HG02884 (cell line): ENCODE measurements at regions not wholly inside any gene's neighbourhood (a gene's known extent, or its start where the extent isn't known, plus 50 kb on each side); places are given as distances from the start of the nearest gene placed in this dataset.

Experiments
- ATAC-seq: cut with Tn5 transposase; IDR thresholded peaks from one replicate; pipeline ENCODE4 v1.9.1; 2021; ENCODE audit warnings: mild to moderate bottlenecking, moderate library complexity; ENCODE audit not compliant: unreplicated experiment

DNA sequence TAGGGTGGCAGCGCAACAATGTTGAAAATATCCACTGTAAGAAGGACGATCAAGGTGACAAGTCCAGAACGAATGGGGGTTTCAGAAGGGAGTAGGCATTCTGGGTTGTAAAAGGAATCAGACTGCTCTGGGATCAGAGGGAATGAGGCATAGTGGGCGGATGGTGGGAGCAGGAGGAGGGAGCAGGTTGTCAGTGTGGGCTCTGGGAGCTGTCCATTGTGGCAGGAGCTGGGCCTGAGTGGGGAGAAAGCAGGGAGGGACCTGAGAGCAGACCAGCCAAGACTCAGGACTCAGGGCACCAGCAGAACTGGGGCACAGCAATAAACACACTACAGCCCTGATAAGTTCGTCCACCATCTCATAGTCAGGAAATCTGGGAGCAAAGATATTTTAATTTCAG lies 292.6 kb upstream of the MKI67 start:
- ATAC-seq, result no peak

- no peak for ATAC-seq
These were observed 293.3 kb upstream of the MKI67 start for GRCh38 chr10:128419466-128420019.

DNA sequence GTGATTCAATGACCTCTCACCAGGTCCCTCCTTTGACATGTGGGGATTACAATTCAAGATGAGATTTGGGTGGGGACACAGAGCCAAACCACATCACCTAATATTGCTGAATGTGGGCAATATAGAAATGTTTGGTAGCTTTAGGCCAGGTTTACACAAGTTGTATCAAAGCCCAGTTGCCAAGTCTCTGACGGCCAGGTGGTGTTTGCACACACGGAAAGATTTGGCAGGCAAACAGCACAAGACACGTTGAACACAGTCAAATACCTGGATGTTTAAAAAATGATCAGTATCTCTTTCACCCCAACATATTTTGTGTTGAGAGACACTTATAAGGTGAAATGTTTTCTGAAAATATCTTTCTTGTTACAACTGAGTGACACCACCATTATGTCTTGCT lies 294.4 kb upstream of the MKI67 start:
- ATAC-seq, result no peak

- no peak for ATAC-seq
These were observed 295.3 kb upstream of the MKI67 start for GRCh38 chr10:128421371-128422160.

DNA sequence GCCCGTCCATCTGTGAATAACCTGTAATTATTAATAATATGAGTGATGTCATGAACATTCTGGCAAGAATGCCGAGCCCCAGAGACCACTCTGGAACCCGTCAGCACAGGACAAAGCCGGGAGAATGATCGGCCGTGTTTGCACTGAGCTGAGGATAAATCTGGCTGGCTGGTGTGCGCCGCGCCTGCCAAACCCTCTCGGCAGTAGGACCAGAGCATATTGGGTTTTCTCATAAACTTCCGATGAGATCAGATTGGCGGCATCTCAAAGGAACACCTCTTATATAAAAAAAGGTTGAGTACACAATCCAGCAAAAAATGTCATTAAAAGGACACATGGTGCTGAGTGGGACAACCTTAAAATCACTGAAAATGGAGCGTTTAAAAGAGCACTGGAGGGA lies 296.0 kb upstream of the MKI67 start:
- no peak for ATAC-seq

- ATAC-seq, result no peak
These were observed 296.8 kb upstream of the MKI67 start for GRCh38 chr10:128422999-128423398.

DNA sequence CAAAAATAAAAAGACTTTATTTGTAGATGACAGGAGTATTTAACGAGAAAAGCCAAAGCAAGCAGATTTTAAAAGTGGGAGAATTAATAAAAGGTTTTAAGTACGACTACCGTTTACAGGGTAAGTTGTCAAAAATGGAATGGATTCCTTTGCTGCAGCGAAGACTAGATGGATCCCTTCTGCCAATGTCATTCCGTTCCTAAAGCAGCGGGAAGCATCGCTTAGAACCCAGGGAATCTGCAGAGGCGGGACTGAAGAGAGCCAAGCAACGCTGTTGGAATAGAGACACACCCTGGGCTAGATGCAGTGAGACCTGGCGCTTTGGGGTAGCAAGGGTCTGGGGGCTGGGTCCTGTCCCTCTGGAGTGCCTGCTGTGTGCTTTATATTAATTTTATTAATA lies 303.1 kb upstream of the MKI67 start:
- no peak for ATAC-seq

DNA sequence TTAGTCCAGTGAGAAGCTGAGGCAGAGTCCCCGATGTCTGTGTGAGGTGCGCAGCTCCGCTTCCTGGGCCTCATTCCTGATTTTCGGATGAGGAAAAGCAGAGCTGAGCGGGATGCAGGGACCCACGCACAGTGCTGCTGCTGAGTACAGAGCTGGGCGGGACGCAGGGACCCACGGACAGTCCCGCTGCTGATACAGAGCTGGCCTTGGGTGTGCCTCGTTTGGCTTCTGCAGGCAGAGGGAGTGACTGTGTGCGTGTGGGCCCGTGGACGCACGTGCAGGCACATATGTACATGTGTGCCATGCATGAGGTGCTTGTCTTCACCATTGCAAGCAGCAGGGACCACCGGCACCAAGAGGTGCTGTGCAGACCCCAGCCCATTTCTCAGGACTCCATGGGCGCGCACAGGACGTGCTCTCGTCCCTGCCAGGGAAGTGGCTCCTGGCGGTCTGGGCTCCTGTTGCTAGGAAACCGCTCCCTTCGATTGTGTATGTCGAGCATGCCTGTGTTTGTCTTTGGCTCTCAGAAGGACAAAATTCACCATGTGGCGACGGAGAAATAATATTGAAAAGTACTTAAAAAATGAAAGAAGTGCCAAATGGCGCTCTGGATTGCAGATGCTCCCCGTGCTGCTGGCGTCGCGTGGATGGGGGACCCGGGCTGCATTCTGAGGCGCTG lies 303.8 kb upstream of the MKI67 start:
- ATAC-seq, result no peak

- no peak for ATAC-seq
These were observed 304.9 kb upstream of the MKI67 start for GRCh38 chr10:128431083-128431482.

DNA sequence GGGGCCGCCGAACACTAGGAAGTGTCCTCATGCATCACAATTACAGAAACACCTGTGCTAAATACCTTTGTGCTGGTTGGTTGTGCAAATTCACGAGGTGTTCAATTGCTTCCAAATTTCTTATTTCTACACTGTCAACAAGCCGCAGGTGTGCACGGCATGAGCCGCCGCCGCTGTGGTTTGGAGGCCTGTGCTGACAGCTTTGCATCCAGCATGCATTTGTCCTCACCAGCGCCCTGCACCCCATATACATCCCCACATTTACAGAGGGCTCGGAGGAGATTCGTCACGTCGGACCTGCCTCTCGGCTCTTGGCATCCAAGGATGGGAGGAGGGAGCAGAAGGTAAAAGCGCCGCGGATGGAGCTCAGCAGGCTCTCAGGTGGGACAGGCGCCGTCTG lies 305.3 kb upstream of the MKI67 start:
- ATAC-seq, result no peak

GRCh38 chr10:128432011-128432410 lies 305.8 kb upstream of the MKI67 start:
- ATAC-seq, result no peak

DNA sequence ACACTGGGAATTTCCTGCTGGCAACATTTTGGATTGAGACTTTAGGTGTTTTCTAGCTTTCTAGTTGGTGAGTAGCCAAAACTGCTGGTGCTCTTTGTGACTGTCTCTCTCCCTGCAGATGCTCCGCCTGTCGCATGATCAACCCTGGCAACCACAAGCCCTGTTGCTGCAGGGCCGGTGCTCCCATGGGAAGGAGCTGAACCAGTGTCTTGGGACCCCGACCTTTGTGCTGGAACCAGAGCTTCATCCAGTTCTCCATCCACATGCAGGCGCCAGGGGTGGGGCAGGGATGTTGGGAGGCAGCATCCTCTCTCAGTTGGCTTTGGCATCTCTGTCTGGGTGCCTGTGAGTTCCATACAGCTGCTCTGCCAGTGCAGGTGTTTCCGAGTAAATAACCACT lies 306.2 kb upstream of the MKI67 start:
- ATAC-seq, result no peak

- ATAC-seq, result no peak
These were observed 309.6 kb upstream of the MKI67 start for GRCh38 chr10:128435811-128436210.

GRCh38 chr10:128437786-128438345 lies 311.6 kb upstream of the MKI67 start:
- no peak for ATAC-seq

- no peak for ATAC-seq
These were observed 312.3 kb upstream of the MKI67 start for GRCh38 chr10:128438417-128439063.

- ATAC-seq, result no peak
These were observed 314.4 kb upstream of the MKI67 start for GRCh38 chr10:128440513-128441160.

GRCh38 chr10:128443925-128444518 lies 317.8 kb upstream of the MKI67 start:
- ATAC-seq, result no peak

GRCh38 chr10:128448796-128449195 lies 322.6 kb upstream of the MKI67 start:
- ATAC-seq, result no peak

GRCh38 chr10:128451879-128452278 lies 325.7 kb upstream of the MKI67 start:
- ATAC-seq, result no peak

GRCh38 chr10:128456271-128456670 lies 330.0 kb upstream of the MKI67 start:
- ATAC-seq, result no peak

- ATAC-seq, result no peak
These were observed 330.9 kb upstream of the MKI67 start for GRCh38 chr10:128457136-128457535.
